ENCODE measurements at regions not wholly inside any gene's neighbourhood (a gene's known extent, or its start where the extent isn't known, plus 50 kb on each side); places are given as distances from the start of the nearest gene placed in this dataset.

GRCh38 chr3:72120039-72120438 is 335.1 kb upstream of the PROK2 start:
- no peak for TF ChIP-seq CTCF (IDR thresholded peaks at IDR 0.05)
- TF ChIP-seq EP300 (IDR thresholded peaks at IDR 0.05), result no peak
- no peak for TF ChIP-seq POLR2A (IDR thresholded peaks at IDR 0.05)
